Endothelial cell (in vitro differentiated cells): ENCODE measurements at regions not wholly inside any gene's neighbourhood (a gene's known extent, or its start where the extent isn't known, plus 50 kb on each side); places are given as distances from the start of the nearest gene placed in this dataset.

Experiments used
- DNase-seq: peaks from one replicate; pipeline ENCODE4 v3.0.0; 2021; ENCODE audit warnings: low spot score
- H3K27ac Mint-ChIP-seq: one replicate; pipeline ENCODE4 v1.8.0; 2021; ENCODE audit warnings: mixed read lengths, inconsistent platforms; ENCODE audit not compliant: unreplicated experiment
- H3K27me3 Mint-ChIP-seq: one replicate; pipeline ENCODE4 v1.8.0; 2021; ENCODE audit warnings: mild to moderate bottlenecking, moderate library complexity, mixed read lengths, inconsistent platforms; ENCODE audit not compliant: unreplicated experiment
- H3K36me3 Mint-ChIP-seq: one replicate; pipeline ENCODE4 v1.8.0; 2021; ENCODE audit warnings: mild to moderate bottlenecking, low read depth, mixed read lengths, inconsistent platforms; ENCODE audit not compliant: unreplicated experiment
- H3K4me1 Mint-ChIP-seq: one replicate; pipeline ENCODE4 v1.8.0; 2021; ENCODE audit warnings: mild to moderate bottlenecking, mixed read lengths, inconsistent platforms; ENCODE audit not compliant: unreplicated experiment
- H3K4me3 Mint-ChIP-seq: one replicate; pipeline ENCODE4 v1.8.0; 2021; ENCODE audit warnings: mild to moderate bottlenecking, mixed read lengths, inconsistent platforms; ENCODE audit not compliant: unreplicated experiment
- H3K9me3 Mint-ChIP-seq: one replicate; pipeline ENCODE4 v1.8.0; 2021; ENCODE audit warnings: mixed read lengths, inconsistent platforms; ENCODE audit not compliant: unreplicated experiment
- CTCF ChIP-seq: fragments of 200-600 bp; sonication (generic); IDR thresholded peaks from one replicate; pipeline ENCODE4 v1.5.0; 2021; ENCODE audit warnings: antibody characterized with exemption; ENCODE audit not compliant: unreplicated experiment

GRCh38 chr15:70390723-70391122 lies 293.0 kb upstream of the TLE3 start:
- no peaks in the 10 kb centered on the region for H3K4me1 Mint-ChIP-seq
- H3K9me3 Mint-ChIP-seq: no peaks in the 10 kb centered on the region
- DNase-seq: no peak
- H3K27ac Mint-ChIP-seq: no peak overlapping the region
- peaks cover 2% of the 10 kb centered on the region for H3K27me3 Mint-ChIP-seq
- H3K4me3 Mint-ChIP-seq: no peak overlapping the region
- no peak for TF ChIP-seq CTCF
- H3K36me3 Mint-ChIP-seq: no peaks in the 10 kb centered on the region

DNA sequence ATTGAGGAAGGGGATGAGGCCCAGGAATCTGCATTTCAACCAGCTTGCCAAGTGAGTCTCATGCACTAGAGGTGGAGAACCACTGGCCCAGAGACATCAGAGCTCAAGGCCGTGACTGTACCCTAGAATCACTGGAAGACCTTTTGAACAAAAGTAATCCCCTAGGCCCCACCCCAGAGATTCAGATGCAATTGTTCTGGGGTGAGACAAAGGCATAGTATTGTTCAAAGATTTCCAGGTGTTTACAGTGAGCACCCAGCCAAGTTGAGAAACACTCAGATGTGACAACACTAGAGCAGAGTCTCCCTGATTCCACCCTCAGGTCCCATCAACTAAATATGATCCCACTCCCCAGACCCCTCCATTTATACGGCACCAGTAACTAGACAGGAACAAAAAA lies 290.3 kb upstream of the TLE3 start:
- Mint-ChIP-seq H3K36me3 (no peaks in the 10 kb centered on the region), H3K27ac (no peak overlapping the region), H3K4me3 (no peak overlapping the region), H3K9me3 (no peaks in the 10 kb centered on the region), H3K4me1 (no peaks in the 10 kb centered on the region), H3K27me3 (no peaks in the 10 kb centered on the region)
- DNase-seq: no peak
- TF ChIP-seq CTCF: no peak

DNA sequence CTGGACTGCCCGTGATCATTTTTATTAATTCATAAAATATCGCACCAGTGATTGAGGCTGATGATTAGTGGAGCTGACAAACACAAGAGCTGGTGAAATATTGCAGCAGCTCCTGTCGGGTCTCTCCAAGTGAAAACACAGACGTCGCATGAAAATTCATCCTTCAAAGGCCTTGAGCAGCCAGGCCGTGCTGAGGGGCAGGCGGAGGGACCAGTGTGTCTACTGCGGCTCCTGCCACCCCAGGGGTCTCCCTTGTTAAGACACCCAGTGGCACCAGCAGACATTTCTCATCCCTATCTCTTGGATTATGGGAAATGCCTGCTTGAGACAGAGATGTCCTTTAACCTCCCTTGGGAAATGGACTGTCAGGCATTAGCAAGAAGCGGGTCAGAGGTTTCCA lies 289.4 kb upstream of the TLE3 start:
- TF ChIP-seq CTCF: no peak
- DNase-seq: no peak
- H3K9me3 Mint-ChIP-seq: no peaks in the 10 kb centered on the region

GRCh38 chr15:70385711-70386110 lies 288.0 kb upstream of the TLE3 start:
- no peak overlapping the region for H3K27ac Mint-ChIP-seq
- no peak overlapping the region for H3K4me3 Mint-ChIP-seq
- no peaks in the 10 kb centered on the region for H3K4me1 Mint-ChIP-seq
- H3K9me3 Mint-ChIP-seq: no peaks in the 10 kb centered on the region
- no peak for TF ChIP-seq CTCF
- DNase-seq: no peak
- H3K27me3 Mint-ChIP-seq: no peaks in the 10 kb centered on the region
- no peaks in the 10 kb centered on the region for H3K36me3 Mint-ChIP-seq

More for the DNA sequence above, 289.4 kb upstream of the TLE3 start:
- H3K4me1 Mint-ChIP-seq: no peaks in the 10 kb centered on the region
- no peak overlapping the region for H3K4me3 Mint-ChIP-seq
- H3K27me3 Mint-ChIP-seq: no peaks in the 10 kb centered on the region
- no peak overlapping the region for H3K27ac Mint-ChIP-seq
- no peaks in the 10 kb centered on the region for H3K36me3 Mint-ChIP-seq

DNA sequence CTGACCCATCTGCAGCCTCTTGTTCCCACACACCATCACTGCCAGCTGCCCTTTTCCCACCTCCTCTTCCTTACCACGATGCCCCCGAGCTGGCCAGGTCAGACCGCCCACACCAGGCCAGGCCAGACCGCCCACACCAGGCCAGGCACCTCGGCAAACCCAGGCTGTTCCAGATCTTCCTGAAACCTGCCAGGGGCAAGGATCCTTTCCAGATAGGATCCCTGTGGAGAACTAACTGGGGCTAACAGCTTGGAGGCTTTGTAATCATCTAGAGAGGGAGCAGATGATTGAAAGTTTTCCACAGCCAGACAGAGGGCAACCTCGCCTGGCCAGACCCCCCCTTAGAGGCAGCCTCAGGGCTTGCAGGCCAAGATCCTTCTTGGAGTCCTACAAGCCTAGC lies 287.3 kb upstream of the TLE3 start:
- no peaks in the 10 kb centered on the region for H3K4me1 Mint-ChIP-seq
- TF ChIP-seq CTCF: no peak
- no peaks in the 10 kb centered on the region for H3K27me3 Mint-ChIP-seq
- H3K4me3 Mint-ChIP-seq: no peak overlapping the region
- no peaks in the 10 kb centered on the region for H3K36me3 Mint-ChIP-seq
- DNase-seq: no peak
- H3K9me3 Mint-ChIP-seq: no peaks in the 10 kb centered on the region
- no peak overlapping the region for H3K27ac Mint-ChIP-seq
